Tibial nerve (tissue), 3 donors: ENCODE measurements at regions not wholly inside any gene's neighbourhood (a gene's known extent, or its start where the extent isn't known, plus 50 kb on each side); places are given as distances from the start of the nearest gene placed in this dataset.

Experiments
- CTCF ChIP-seq, 5 experiments: fragments of 200-600 bp in 3 of 5; fragments of 450-650 bp in 2 of 5; sonication (generic) in 3 of 5; IDR thresholded peaks; one replicate each; pipeline ENCODE4 v1.5.1; 2016 to 2019; ENCODE audit warnings: antibody characterized with exemption in 5 of 5, mild to moderate bottlenecking in 3 of 5, moderate library complexity in 2 of 5
- POLR2A ChIP-seq, 2 donors: fragments of 450-650 bp; IDR thresholded peaks; one replicate each; pipeline ENCODE4 v1.6.1; 2017; ENCODE audit warnings: antibody characterized with exemption in 2 of 2, mild to moderate bottlenecking in 2 of 2, moderate library complexity in 2 of 2

- TF ChIP-seq CTCF (IDR thresholded peaks at IDR 0.05) (no peak), POLR2A (IDR thresholded peaks at IDR 0.05) (no peak)
These were observed 164.9 kb upstream of the CSNK1A1L start for GRCh38 chr13:37270226-37271001.
